GM04504 (cell line): ENCODE measurements at regions not wholly inside any gene's neighbourhood (a gene's known extent, or its start where the extent isn't known, plus 50 kb on each side); places are given as distances from the start of the nearest gene placed in this dataset.

Experiments used
- DNase-seq: peaks from one replicate; pipeline ENCODE4 v3.0.0-alpha.2; 2012; ENCODE audit warnings: low read depth

DNA sequence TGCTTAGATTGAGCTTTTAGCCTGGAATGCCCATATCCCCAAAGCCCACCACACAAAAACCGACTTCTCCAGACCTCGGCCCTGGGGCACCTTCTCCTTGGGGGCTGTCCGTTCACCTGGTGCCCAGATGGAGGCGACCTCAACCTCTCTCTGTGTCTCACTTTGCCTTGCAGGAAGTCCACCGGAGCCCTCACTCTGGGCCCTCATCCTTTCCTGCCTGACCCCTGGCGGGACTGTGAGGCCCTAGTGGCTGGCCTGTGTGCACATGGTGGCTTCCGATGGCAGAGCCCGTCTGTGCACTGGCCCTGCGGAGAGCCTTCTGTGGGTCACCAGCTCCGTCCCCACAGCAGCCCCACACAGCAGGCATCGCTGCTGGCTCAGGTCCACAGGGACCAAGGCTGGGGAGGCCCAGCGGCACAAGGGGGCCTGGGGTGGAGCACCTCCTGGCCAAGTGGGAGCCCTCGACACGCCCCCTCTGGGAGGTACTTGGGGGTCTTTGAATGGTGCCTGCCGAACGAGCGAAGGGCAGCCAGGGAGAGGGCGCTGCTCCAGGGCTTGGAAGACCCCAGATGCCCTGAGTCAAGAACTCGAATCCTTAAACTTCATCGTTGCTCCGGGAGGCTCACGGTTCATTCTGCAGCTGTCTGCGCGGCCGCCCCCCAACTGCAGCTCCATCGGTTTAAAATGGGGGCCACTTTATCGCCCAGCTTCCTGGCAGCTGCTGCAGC is 97.2 kb upstream of the ADRA2C start:
- no peak for DNase-seq

DNA sequence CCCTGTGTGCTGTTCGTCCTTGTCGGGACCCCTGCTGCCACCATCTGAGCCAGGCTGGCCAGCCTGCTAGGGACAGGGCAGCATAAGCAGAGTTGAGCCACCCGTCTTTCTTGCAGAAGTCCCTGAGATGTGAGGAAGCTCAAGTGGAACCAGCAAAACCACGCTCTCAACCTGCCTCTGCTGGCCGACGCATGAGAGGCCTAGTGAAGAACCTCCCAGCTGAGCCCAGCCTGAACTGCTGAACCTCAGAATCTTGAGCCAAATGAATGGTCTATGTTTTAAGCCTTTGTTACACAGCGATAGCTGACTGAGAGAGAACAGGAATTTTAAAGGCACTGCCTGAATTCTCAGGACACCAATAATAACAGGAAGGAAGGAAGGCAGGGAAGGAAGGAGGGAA is 98.9 kb upstream of the ADRA2C start:
- DNase-seq, result no peak

DNA sequence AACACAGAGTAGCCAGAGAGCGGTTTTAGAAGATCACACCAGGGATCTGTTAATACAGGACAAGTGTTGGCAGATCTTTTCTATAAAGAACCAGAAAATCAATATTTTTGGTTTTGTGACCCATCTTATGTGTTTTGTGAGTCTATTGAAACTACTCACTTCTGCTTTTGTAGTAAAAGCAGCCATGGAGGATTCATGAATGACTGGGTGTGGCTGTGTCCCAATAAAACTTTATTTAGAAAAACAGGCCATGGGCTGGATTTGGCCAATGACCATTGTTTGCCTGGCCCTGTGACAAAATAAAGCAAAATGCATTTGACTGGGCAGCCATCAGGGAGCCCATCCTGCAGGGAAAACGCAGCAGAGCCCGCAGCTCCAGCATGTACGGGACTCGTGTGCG is 99.9 kb upstream of the ADRA2C start:
- no peak for DNase-seq

DNA sequence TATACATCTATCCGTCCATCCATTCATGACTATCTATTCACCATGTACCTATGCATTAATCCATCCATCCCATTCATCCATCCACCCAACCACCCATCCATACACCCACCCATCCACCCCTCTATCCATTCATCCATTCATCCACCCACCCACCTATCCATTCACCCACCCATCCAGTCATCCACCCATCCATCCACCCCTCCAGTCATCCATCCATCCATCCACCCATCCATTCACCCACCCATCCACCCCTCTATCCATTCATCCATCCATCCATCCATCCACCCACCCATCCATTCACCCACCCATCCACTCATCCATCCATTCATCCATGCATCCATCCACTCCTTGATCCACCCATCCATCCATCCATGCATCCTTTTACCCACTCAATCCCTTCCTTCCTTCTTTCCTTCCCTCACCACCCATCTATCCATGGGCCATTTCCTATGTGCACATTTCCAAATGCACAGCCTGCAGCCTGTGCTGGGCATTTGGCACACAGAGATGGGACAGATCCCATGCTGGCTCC is 100.8 kb upstream of the ADRA2C start:
- no peak for DNase-seq

DNA sequence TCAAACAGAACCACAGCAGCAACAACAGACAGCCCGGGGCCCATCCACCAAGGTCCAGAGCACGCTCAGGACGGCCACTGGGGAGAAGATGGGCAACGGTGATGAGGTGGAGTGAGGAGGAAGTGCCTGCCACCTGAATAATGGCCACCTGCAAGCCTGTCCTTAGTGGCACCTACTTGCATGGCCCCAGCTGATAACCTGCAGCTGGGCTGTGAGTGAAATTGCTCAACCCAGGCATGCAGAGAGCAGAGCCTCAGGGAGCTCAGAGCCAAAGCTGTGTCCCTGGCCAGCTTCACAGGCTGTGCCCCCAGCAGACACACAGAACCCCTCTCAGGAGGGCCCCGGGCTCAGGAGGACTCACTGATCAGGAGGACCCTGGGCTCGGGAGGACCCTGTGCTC is 102.4 kb upstream of the ADRA2C start:
- no peak for DNase-seq

DNA sequence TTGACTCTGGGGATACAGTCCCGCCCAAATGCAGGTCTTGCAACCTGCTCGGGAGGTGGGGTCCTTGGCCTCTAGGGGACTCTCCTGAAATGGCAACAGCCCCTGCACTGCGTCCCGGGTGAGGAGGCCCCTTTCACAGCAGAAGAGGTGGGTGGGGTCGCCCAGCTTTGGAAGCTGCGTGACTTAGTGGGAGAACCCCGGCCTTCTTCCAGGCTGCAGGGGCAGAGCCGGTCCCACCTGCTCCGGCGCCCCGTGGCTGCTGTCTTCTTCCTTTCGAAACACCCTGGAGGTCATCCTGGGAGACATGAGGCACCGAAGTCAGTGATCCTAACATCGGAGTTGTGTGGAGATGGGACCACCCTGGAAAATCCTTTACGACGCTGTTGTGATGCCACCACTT is 103.7 kb upstream of the ADRA2C start:
- DNase-seq, result no peak

DNA sequence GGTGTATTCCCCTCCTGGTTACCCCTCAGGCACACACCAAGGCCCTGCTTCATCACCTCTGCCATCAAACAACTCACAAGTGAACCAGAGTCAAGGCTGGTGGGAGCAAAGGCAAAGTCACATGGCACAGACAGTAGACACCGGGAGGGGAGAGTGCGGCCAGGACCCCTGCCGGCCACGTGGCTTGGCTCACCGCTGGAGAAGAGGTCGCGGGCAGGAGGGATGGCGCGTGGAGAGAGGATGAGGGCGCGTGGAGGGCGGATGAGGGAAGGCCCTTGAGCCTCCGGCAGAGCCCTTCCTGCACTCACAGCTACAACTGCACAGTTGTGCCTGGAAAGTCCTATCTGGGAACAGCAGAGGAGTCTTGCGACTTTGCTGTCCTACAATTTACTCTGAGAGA is 104.2 kb upstream of the ADRA2C start:
- no peak for DNase-seq

DNA sequence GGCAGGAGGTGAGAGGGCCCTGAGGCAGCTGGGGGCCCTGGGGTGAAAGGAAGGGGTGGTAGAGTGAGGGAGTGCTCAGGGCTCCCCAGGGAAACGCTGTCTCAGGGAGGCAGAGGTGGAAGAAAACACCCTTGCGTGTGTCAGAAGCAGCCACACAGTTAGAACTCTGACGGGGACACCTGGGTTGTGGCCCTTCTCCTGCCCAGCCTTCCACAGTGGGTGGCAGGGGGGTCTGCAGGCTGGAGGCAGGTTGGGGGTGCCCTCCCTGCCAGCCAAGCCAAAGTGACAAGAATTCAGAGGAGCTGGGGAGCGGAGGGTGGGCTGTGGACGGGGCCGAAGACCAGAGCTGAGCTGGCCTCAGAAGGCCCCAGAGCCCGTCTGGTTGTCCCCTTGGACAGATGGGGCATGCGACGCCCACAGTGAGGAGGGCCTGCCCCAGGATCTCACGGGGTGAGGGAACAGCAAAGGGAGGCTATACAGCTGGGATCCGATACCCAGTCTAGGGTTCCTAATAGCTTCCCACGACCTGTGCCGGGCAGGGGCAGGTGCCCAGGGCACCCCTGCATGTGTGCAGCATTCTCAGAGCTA is 105.2 kb upstream of the ADRA2C start:
- no peak for DNase-seq

DNA sequence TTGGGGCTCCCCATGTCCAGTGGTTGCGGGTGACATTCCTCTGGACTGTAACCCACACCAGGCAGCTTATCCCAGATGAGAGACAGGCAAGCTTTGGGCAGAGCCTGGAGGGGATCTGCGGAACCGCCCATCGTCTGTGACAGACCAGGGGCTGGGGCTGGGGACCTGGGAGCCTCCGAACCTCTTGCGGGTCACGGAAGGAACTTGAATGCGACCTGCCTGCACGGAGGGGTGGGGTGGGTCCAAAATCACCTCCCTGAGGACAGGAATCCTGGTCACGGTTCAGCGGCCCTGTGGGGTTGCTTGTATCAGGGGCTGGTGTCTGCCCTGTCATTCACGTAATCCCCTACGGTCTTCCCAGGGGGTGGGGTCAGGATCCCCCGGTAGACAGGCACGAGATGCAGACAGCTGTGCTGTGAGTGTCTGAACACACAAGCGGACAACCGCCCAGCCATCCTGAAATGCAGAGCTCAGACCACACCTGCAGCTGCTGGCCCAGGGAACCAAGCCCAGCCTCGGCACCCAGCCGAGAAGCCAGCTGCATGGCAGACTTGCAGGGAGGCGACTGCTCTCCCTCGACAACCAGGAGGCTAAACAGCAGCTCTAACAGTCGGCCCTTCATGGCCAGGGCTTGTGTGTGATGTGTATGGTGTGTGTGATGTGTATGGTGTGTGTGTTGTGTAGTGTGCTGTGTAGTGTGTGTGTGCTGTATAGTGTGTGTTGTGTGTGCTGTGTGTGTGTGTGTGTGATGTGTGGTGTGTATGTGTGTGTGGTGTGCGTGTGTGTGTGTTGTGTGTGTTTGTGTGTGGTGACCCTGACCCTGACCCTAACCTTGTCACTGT is 105.9 kb upstream of the ADRA2C start:
- no peak for DNase-seq

DNA sequence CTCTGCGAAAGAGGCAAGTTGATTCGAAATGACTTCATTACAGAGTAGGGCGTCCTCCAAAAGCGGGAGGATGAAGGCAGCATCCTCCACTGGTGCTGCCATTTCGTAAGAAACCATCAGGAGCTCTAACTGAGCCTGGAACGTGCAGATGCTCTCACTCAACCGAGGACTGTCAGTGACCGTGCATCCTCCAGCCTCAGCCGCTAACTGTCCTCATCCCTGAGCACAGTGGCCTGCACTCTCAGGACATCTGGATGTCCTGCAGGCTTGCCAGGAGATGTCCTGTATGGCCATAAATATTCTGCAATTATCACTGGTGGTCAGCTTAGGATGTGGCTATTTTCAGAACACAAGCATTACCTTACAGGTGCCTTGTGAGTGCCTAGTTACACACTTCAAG is 107.1 kb upstream of the ADRA2C start:
- no peak for DNase-seq

DNA sequence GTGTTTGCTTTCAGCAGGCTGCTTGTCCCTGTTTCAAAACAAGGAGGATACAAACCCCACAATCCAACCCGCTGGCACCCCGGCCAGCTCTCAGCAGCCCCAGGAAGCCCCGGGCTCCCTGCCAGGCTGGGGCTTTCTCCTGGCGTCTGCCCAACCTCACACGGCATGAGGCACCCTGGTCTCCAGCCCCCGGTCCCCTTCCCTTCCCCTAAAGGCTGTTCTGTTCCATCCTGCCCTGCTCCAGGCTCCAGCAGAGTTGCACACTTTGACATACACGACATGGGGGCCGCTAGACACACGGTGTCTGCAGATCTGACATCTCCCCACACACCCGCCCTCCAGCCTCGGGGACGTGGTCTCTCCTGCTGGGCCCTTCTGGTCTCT is 107.7 kb upstream of the ADRA2C start:
- DNase-seq, result no peak

DNA sequence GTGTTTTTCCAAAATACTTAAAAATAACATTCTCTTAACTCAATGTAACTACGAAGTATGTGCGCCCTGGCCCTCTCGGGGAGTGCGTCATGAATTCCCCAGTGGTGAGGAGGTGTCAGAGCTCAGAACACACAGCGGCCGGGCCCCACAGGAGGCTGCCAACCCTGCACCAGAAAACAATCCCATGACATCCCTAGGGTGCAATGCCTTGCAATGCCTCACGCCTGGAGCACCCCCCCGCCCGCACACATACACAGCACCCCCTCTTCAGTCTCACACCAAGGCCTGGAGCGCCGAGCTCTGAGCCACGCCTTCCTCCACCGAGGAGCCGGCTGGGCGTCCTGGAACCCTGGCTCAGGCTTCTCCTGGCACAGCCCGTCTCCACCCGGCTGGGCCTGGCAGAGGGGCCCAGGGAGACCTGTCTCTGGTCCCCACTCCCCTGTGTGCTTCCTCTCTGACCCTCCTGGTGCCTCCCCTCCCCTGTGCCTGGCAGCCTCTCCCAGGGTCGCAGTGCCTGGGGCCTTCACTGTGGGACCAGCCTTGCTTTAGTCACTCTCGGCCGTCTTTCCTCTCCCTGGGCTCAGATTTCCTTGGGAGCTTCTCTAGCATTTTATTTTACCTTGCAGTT is 108.2 kb upstream of the ADRA2C start:
- no peak for DNase-seq

DNA sequence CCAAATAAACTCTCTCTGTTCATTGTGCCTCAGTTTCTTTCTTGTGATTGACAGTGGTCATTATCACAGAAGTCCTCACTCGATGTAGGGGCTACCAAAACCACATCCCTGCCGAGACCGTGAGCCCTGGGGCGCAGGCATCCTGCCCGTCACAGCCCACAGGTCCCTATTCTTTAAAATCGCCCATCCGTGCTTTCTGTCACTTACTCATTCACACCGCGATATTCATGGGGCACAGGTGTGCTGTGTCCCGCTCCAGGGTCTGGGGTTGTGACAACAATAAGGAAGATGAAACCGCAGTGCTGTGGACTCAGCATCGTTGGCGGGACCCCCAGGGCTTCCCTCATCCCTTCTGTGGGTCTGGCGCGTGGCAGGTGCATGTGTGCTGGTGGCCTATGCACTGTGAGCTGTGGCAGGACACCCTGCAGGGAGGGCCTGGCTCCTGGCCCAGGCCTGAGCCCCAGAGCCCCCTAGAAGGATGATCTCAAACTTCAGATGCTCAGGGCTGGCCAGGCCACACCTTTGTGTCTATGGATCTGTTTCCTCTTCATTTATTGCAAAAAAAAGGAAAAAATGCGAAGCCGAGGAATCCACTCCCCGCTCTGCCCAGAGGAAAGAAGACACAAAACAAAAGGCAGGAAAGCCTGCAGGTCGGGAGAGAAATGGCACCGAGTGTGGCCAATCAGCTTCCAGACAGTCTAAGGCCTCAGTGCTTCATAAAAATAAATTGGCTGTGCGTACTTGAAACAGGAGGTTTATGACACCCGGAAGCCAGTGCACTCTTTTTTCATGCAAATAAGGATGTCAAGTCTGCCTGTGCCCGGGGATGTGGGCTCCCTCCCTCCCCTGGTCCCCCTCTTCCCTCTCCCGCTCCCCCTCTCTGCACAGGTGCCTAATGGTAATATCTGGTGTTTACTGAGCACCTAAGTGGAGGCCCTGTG is 109.5 kb upstream of the ADRA2C start:
- DNase-seq, result no peak

DNA sequence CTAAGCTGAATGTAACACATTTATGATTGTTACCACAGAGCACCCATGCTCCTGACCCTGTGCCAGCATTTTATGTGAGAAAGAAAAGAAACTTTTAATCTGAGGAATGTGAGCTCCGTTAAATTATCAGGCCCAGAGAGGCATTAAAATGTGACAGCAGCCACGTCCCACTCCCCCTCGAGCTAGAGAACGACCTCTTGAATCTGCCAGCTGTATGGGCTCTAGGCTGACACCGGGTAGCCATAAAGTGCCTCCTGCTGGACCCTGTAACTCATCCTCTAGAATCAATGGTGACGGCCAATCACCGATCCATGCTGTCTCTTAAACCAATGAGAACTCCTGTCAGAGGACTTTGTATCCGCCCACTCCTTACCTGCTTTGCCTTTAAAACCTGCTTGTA is 110.2 kb upstream of the ADRA2C start:
- DNase-seq, result no peak

DNA sequence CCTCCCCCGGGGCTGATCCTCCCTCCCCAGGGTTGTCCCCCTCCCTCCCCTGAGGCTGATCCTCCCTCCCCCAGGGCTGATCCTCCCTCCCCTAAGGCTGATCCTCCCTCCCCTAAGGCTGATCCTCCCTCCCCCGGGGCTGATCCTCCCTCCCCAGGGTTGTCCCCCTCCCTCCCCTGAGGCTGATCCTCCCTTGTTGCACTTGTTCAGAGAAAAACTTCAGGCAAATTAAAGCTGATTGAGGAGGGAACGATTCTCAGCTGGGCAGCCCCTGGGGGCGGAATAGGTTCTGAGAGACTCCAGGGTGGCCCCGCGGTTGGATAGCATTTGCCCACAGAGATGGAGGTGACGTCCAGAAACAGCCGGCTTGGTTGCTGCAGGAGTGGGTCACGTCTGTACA is 110.7 kb upstream of the ADRA2C start:
- no peak for DNase-seq

DNA sequence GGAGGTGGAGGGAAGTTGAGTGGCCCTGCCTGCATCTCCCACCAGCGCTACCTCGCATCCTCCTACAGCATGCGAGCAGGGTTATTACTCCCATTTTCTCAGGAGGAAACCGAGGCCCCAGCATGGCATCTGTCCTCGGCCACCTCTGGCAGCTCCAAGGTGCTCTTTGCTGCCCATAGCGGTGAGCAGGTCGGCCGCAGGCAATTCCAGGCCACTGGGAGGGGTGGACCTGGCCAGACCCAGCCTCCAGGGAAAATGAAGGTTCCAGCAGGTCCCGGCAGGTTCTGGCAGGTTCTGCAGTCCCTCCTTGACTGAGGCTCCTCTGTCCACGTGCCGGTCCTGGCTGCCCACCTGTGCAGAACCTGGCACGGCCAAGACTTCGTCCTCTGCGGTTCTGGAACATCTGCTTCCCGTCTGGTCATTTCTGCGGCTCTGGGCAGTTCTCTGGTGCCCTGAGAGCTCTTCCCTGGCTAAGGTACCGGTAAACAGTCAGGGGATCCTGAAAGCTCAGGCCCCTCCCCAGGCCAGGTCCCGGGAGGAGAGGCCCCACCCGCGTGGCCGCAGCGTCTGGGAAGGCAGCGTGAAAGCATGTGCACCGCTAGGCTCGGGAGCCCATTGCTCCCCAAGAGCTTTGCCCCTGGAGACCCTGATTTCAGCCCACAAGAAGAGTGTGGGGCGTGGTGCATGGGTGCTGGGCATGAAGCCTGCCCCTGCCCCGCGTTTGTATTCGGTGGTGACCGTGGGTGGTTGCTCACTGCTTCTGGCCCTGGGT is 112.0 kb upstream of the ADRA2C start:
- no peak for DNase-seq

DNA sequence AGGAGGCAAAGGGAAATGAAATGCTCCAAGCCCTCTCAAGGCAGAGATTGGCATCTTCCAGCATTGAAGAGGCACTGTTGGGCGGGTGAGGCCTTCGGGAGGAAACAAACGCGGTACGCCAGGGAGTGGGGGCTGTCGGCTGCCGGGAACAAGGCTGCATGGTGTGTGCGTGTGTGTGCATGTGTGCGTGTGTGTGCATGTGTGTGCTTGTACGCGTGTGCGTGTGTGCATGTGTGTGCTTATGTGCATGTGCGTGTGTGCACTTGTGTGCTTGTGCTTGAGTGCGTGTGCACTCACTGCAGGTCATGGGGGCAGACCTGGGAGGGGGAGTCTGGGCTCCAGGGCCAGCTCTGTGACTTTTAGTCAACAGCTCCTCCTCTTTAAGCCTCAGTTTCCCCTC is 113.6 kb upstream of the ADRA2C start:
- DNase-seq, result no peak

DNA sequence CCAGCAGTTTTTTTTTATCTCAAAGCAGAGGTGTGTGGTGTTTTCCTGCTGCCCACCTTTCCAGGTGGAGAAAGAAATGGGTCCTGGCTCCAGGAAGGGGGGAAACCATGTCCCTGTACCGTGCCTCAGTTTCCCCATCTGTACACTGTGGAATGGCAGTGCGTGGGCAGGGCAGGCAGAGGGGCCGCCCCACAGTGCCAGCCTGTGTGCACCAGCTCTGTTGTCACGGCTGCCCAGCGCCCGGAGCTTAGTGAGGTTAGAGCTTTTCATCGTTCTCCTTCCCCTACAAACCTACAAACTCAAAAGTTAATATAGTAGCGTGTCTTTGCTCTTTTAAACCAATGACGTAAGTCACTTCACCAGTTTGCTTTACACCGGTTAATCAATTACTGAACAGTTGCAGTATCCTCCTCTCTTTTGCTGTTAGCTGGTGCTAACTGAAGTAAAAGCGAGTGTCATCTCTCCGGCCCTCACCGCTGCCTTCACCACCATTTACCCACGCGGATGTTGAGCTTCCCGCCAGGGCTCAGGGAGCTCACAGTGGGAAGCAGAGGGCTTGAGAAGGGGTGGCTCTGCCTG is 114.8 kb upstream of the ADRA2C start:
- DNase-seq, result no peak

DNA sequence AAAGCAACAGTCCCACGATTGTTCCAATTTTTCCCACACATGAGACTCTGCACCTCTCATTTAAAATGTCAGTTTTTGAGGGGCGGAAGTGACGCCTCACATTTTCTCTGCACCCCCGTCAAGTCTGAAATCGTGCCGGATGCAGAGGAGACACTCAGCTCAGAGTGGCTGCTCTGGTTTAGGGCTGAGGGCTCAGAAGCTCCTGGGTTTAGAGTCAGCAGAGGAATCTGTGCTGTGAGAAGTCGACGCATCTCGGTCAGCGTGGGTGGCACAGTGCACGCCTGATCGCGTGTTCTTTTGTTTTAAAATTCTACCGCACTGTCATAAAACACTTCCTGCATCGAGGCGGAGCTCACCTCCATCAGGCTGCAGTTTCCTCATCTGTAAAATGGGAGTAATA is 116.7 kb upstream of the ADRA2C start:
- DNase-seq, result no peak

DNA sequence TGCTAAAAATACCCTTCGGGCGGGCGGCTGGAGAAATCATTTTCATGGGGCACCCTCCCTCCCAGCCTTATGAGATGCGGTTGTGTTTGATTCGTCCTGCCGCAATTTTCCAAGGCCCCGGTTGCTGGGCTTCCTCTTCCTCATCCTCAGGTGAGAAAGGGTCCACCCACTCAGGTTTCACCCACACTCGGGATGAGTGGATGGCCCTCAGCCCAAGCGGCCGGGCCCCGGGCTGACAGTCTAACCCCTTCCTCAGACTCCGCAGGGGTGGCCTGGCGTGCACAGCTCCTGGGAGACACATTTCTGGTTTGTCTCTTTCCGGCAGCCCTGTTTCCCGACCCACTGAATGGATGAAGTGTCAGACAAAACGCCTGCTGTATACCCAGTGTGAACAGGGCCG is 116.5 kb upstream of the LRPAP1 start:
- no peak for DNase-seq
